GM21447 (cell line): ENCODE measurements at regions not wholly inside any gene's neighbourhood (a gene's known extent, or its start where the extent isn't known, plus 50 kb on each side); places are given as distances from the start of the nearest gene placed in this dataset.
A peak's percentile ranks its signal among the peaks of the same experiment; 100 is the strongest.

Source experiments
- ATAC-seq: cut with Tn5 transposase; IDR thresholded peaks from one replicate; pipeline ENCODE4 v1.9.1; 2021; ENCODE audit not compliant: unreplicated experiment

GRCh38 chr5:142509026-142509425, 176.9 kb downstream of the FGF1 start:
- ATAC-seq = no peak

GRCh38 chr5:142508591-142508990, 177.3 kb downstream of the FGF1 start:
- no peak for ATAC-seq

- ATAC-seq = no peak
Observed at GRCh38 chr5:142507531-142508372, 178.1 kb downstream of the FGF1 start.

- no peak for ATAC-seq
Observed at GRCh38 chr5:142506756-142507155, 179.1 kb downstream of the FGF1 start.

- peak; percentile 43 for ATAC-seq
Observed at GRCh38 chr5:142506046-142506445, 179.8 kb downstream of the FGF1 start.

GRCh38 chr5:142501890-142502289, 177.1 kb upstream of the SPRY4 start:
- no peak for ATAC-seq

GRCh38 chr5:142500227-142500905, 175.5 kb upstream of the SPRY4 start:
- ATAC-seq = no peak

- ATAC-seq = no peak
Observed at GRCh38 chr5:142499591-142500226, 174.9 kb upstream of the SPRY4 start.

- ATAC-seq = no peak
Observed at GRCh38 chr5:142498298-142498697, 173.5 kb upstream of the SPRY4 start.

- no peak for ATAC-seq
Observed at GRCh38 chr5:142495531-142495930, 170.7 kb upstream of the SPRY4 start.

GRCh38 chr5:142493875-142494518, 169.2 kb upstream of the SPRY4 start:
- no peak for ATAC-seq

GRCh38 chr5:142492781-142493281, 168.0 kb upstream of the SPRY4 start:
- ATAC-seq = no peak

GRCh38 chr5:142491679-142492078, 166.9 kb upstream of the SPRY4 start:
- no peak for ATAC-seq

GRCh38 chr5:142491270-142491669, 166.4 kb upstream of the SPRY4 start:
- no peak for ATAC-seq

GRCh38 chr5:142486581-142486980, 161.8 kb upstream of the SPRY4 start:
- ATAC-seq = no peak

- ATAC-seq = no peak
Observed at GRCh38 chr5:142486020-142486419, 161.2 kb upstream of the SPRY4 start.

- no peak for ATAC-seq
Observed at GRCh38 chr5:142484821-142485387, 160.1 kb upstream of the SPRY4 start.

- ATAC-seq = no peak
Observed at GRCh38 chr5:142482207-142482606, 157.4 kb upstream of the SPRY4 start.

GRCh38 chr5:142481410-142481809, 156.6 kb upstream of the SPRY4 start:
- ATAC-seq = no peak

GRCh38 chr5:142479854-142480519, 155.2 kb upstream of the SPRY4 start:
- no peak for ATAC-seq
